ENCODE measurements at regions not wholly inside any gene's neighbourhood (a gene's known extent, or its start where the extent isn't known, plus 50 kb on each side); places are given as distances from the start of the nearest gene placed in this dataset.

DNA sequence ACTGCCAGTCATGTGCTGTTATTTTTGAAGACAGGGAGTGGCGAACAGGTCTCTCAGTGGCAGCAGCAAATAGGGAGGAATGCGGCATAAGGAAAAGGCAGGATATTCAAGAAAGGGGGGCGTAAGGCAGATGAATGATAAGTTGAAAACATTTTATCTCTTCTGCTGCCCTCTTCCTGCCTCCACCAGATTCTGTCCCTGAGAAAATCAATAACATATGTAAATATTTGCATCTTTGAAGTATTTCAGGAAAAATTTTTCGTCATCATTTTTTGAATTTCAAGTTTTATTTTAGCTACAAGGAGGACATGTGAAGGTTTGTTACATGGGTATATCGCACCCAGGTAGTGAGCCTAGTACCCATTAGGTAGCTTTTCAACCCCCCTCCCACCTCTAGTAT is 616.7 kb downstream of the MCTP2 start (continued):
- TF ChIP-seq, protein P1, sequence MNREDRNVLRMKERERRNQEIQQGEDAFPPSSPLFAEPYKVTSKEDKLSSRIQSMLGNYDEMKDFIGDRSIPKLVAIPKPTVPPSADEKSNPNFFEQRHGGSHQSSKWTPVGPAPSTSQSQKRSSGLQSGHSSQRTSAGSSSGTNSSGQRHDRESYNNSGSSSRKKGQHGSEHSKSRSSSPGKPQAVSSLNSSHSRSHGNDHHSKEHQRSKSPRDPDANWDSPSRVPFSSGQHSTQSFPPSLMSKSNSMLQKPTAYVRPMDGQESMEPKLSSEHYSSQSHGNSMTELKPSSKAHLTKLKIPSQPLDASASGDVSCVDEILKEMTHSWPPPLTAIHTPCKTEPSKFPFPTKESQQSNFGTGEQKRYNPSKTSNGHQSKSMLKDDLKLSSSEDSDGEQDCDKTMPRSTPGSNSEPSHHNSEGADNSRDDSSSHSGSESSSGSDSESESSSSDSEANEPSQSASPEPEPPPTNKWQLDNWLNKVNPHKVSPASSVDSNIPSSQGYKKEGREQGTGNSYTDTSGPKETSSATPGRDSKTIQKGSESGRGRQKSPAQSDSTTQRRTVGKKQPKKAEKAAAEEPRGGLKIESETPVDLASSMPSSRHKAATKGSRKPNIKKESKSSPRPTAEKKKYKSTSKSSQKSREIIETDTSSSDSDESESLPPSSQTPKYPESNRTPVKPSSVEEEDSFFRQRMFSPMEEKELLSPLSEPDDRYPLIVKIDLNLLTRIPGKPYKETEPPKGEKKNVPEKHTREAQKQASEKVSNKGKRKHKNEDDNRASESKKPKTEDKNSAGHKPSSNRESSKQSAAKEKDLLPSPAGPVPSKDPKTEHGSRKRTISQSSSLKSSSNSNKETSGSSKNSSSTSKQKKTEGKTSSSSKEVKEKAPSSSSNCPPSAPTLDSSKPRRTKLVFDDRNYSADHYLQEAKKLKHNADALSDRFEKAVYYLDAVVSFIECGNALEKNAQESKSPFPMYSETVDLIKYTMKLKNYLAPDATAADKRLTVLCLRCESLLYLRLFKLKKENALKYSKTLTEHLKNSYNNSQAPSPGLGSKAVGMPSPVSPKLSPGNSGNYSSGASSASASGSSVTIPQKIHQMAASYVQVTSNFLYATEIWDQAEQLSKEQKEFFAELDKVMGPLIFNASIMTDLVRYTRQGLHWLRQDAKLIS (CRISPR knock-in tag; IDR thresholded peaks at IDR 0.05) = no peak
- TF ChIP-seq, protein P2, sequence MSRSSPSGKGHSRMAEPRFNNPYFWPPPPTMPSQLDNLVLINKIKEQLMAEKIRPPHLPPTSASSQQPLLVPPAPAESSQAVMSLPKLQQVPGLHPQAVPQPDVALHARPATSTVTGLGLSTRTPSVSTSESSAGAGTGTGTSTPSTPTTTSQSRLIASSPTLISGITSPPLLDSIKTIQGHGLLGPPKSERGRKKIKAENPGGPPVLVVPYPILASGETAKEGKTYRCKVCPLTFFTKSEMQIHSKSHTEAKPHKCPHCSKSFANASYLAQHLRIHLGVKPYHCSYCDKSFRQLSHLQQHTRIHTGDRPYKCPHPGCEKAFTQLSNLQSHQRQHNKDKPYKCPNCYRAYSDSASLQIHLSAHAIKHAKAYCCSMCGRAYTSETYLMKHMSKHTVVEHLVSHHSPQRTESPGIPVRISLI (CRISPR knock-in tag; IDR thresholded peaks at IDR 0.05; ENCODE audit: borderline replicate concordance) = no peak
- TF ChIP-seq CBFB (CRISPR knock-in tag; IDR thresholded peaks at IDR 0.05) (no peak), SP140L (CRISPR knock-in tag; IDR thresholded peaks at IDR 0.05; ENCODE audit: borderline replicate concordance) (no peak), NFYC (CRISPR knock-in tag; IDR thresholded peaks at IDR 0.05) (no peak), ONECUT2 (CRISPR knock-in tag; IDR thresholded peaks at IDR 0.05) (peak; percentile 73), POLR2G (IDR thresholded peaks at IDR 0.05; ENCODE audit: low read depth, low read length) (no peak), GRHL1 (CRISPR knock-in tag; conservative IDR thresholded peaks at IDR 0.05) (no peak), POGZ (CRISPR knock-in tag; IDR thresholded peaks at IDR 0.05) (peak; percentile 44), ZNF30 (CRISPR knock-in tag; IDR thresholded peaks at IDR 0.05) (no peak), ZNF292 (CRISPR knock-in tag; IDR thresholded peaks at IDR 0.05; ENCODE audit: borderline replicate concordance, low read depth) (no peak), KMT2B (CRISPR knock-in tag; IDR thresholded peaks at IDR 0.05) (no peak), ZNF121 (CRISPR knock-in tag; IDR thresholded peaks at IDR 0.05) (no peak), BCL6 (CRISPR knock-in tag; IDR thresholded peaks at IDR 0.05) (peak; percentile 66; the same call in 1 of the 2 replicates), SOX13 (IDR thresholded peaks at IDR 0.05) (no peak), SOX13 (CRISPR knock-in tag; conservative IDR thresholded peaks at IDR 0.05 in 1 of 2, IDR thresholded peaks at IDR 0.05 in 1 of 2) (0 out of 4 replicates have a peak, but pooled peaks of 1 of the 2 experiments have one; percentile 20), ZNF615 (CRISPR knock-in tag; IDR thresholded peaks at IDR 0.05; ENCODE audit: borderline replicate concordance) (no peak), ZKSCAN1 (IDR thresholded peaks at IDR 0.05; ENCODE audit: low read length) (no peak), SMARCE1 (IDR thresholded peaks at IDR 0.05; ENCODE audit: borderline replicate concordance) (no peak), FOXA3 (CRISPR knock-in tag; IDR thresholded peaks at IDR 0.05) (peak; percentile 55; the same call in 1 of the 2 replicates)
- TF ChIP-seq, protein P3, sequence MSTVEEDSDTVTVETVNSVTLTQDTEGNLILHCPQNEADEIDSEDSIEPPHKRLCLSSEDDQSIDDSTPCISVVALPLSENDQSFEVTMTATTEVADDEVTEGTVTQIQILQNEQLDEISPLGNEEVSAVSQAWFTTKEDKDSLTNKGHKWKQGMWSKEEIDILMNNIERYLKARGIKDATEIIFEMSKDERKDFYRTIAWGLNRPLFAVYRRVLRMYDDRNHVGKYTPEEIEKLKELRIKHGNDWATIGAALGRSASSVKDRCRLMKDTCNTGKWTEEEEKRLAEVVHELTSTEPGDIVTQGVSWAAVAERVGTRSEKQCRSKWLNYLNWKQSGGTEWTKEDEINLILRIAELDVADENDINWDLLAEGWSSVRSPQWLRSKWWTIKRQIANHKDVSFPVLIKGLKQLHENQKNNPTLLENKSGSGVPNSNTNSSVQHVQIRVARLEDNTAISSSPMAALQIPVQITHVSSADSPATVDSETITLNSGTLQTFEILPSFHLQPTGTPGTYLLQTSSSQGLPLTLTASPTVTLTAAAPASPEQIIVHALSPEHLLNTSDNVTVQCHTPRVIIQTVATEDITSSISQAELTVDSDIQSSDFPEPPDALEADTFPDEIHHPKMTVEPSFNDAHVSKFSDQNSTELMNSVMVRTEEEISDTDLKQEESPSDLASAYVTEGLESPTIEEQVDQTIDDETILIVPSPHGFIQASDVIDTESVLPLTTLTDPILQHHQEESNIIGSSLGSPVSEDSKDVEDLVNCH (CRISPR knock-in tag; IDR thresholded peaks at IDR 0.05) = no peak
- TF ChIP-seq, protein P4, sequence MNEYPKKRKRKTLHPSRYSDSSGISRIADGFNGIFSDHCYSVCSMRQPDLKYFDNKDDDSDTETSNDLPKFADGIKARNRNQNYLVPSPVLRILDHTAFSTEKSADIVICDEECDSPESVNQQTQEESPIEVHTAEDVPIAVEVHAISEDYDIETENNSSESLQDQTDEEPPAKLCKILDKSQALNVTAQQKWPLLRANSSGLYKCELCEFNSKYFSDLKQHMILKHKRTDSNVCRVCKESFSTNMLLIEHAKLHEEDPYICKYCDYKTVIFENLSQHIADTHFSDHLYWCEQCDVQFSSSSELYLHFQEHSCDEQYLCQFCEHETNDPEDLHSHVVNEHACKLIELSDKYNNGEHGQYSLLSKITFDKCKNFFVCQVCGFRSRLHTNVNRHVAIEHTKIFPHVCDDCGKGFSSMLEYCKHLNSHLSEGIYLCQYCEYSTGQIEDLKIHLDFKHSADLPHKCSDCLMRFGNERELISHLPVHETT (CRISPR knock-in tag; conservative IDR thresholded peaks at IDR 0.05) = no peak
